ENCODE measurements at regions not wholly inside any gene's neighbourhood (a gene's known extent, or its start where the extent isn't known, plus 50 kb on each side); places are given as distances from the start of the nearest gene placed in this dataset.

DNA sequence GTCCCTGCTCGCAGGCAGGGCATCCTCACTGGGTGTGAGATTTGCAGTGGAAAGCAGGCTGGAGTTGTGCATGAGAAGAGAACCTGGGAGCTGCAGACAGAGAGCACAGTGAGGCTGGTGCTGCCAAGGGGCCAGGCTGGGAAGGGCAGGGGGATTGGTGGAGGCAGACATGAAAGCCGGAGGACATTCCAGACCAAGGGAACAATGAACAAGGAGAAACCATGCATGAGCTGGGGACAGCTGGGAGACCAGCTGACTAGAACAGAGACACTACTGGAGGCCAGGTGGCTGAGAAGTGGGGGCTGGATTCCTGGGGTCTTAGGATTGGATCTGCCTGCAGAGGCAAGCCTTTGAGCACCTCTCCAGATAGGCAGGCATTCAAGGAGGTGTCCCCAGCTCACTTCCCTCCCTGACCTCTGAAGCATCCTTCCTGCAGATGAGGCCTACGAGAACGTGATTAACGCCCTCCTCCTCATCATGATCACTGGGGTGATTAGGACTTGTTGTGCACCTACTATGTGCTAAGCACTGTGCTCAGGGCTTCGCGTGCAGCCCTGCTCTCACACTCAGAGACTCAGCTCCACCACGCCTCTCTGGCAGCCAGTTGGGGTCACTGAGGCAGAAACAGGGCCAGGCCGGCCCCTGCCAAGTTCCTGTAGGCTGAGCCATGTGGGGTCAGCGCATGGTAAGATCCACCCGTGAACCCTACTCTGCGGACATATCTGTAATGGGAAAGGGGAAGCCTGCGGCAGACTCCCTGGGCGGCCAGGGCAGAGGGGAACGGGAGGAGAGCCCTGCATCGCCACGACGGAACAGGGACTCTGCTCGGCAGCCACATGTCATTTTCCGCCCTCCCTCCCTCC is 74.8 kb upstream of the SLC66A3 start:
- 0 out of 3 replicates have a peak, but pooled peaks cover 3% of the 10 kb centered on the region for H3K4me1 Mint-ChIP-seq
- DNase-seq (ENCODE audit: low spot score) (peak; percentile 36), ATAC-seq (peak; percentile 70)
- Histone ChIP-seq H3F3A (replicated peaks; ENCODE audit: low read depth) (no peaks in the 10 kb centered on the region), H3K4me2 (no peak overlapping the region), H3K36me3 (ENCODE audit: insufficient read depth) (no peaks in the 10 kb centered on the region), H3K27me3 (ENCODE audit: insufficient read depth) (no peaks in the 10 kb centered on the region), H3K9me2 (ENCODE audit: insufficient read depth) (no peaks in the 10 kb centered on the region), H3K79me2 (replicated peaks; ENCODE audit: insufficient read depth) (no peaks in the 10 kb centered on the region), H2AFZ (no peak overlapping the region), H3K4me3 (no peak overlapping the region), H3K4me1 (ENCODE audit: insufficient read depth) (no peaks in the 10 kb centered on the region), H4K20me1 (replicated peaks; ENCODE audit: insufficient read depth) (no peaks in the 10 kb centered on the region), H3K27ac (ENCODE audit: low read depth) (no peak overlapping the region)
- peaks cover 11% of the 10 kb centered on the region for H3K27me3 Mint-ChIP-seq (ENCODE audit: insufficient read depth, low read depth, poor library complexity)
- H3K4me3 Mint-ChIP-seq, result no peak overlapping the region
- no peak overlapping the region for H3K27ac Mint-ChIP-seq
- no peaks in the 10 kb centered on the region; the same call in 2 of the 3 replicates for H3K9me3 Mint-ChIP-seq
- no peaks in the 10 kb centered on the region; the same call in 2 of the 3 replicates for H3K36me3 Mint-ChIP-seq (ENCODE audit: low read depth)
- TF ChIP-seq STAT1 (IDR thresholded peaks at IDR 0.05; ENCODE audit: unreplicated experiment), result no peak
- TF ChIP-seq EZH2phosphoT487 (IDR thresholded peaks at IDR 0.05; ENCODE audit: unreplicated experiment), result no peak
- TF ChIP-seq ZNF462 (CRISPR knock-in tag; IDR thresholded peaks at IDR 0.05), result no peak
- TF ChIP-seq EZH2 (IDR thresholded peaks at IDR 0.05; ENCODE audit: low read depth, unreplicated experiment), result no peak
- TF ChIP-seq REST (IDR thresholded peaks at IDR 0.05; ENCODE audit: unreplicated experiment), result no peak
- TF ChIP-seq ZNF331 (CRISPR knock-in tag; IDR thresholded peaks at IDR 0.05; ENCODE audit: low read depth), result no peak
- no peak for TF ChIP-seq JUNB (IDR thresholded peaks at IDR 0.05; ENCODE audit: unreplicated experiment)
- TF ChIP-seq CTCF (conservative IDR thresholded peaks at IDR 0.05; ENCODE audit: low read depth in 2 of 2), result no peak
- no peak for TF ChIP-seq ZNF114 (CRISPR knock-in tag; IDR thresholded peaks at IDR 0.05)
- no peak for TF ChIP-seq NANOG (IDR thresholded peaks at IDR 0.05; ENCODE audit: borderline replicate concordance)
- TF ChIP-seq, protein P1, sequence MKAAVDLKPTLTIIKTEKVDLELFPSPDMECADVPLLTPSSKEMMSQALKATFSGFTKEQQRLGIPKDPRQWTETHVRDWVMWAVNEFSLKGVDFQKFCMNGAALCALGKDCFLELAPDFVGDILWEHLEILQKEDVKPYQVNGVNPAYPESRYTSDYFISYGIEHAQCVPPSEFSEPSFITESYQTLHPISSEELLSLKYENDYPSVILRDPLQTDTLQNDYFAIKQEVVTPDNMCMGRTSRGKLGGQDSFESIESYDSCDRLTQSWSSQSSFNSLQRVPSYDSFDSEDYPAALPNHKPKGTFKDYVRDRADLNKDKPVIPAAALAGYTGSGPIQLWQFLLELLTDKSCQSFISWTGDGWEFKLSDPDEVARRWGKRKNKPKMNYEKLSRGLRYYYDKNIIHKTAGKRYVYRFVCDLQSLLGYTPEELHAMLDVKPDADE (IDR thresholded peaks at IDR 0.05), result no peak
- no peak for TF ChIP-seq CREB1 (CRISPR knock-in tag; IDR thresholded peaks at IDR 0.05; ENCODE audit: low read depth)
- TF ChIP-seq POLR2AphosphoS5 (IDR thresholded peaks at IDR 0.05; ENCODE audit: low read depth), result no peak

Data from GM23338 (cell line).